Breast epithelium (tissue), 4 donors: ENCODE measurements at regions not wholly inside any gene's neighbourhood (a gene's known extent, or its start where the extent isn't known, plus 50 kb on each side); places are given as distances from the start of the nearest gene placed in this dataset.

Experiments used
- DNase-seq, 2 donors: peaks; one replicate each; pipeline ENCODE4 v3.0.0-alpha.2; 2019; ENCODE audit warnings: low spot score in 2 of 2
- H3K27ac ChIP-seq, 2 donors: fragments of 200-600 bp; sonication (generic) in 1 of 2; one replicate each; pipeline ENCODE4 v1.5.1; 2016 to 2019; ENCODE audit warnings: mild to moderate bottlenecking in 1 of 2
- H3K27me3 ChIP-seq, 2 donors: fragments of 200-600 bp; sonication (generic) in 1 of 2; one replicate each; pipeline versions ENCODE4 v1.5.1 to v1.6.0; 2017 to 2019; ENCODE audit warnings: control low read depth in 1 of 2, mild to moderate bottlenecking in 1 of 2
- H3K36me3 ChIP-seq: fragments of 200-600 bp; one replicate; pipeline ENCODE4 v1.5.1; 2019
- H3K4me1 ChIP-seq, 2 donors: fragments of 200-600 bp; sonication (generic); one replicate each; pipeline ENCODE4 v1.5.1; 2016 to 2019; ENCODE audit warnings: control low read depth in 1 of 2
- H3K4me3 ChIP-seq, 3 donors: fragments of 200-600 bp; sonication (generic); 1 replicate in 2 of 3; 2 replicates in 1 of 3; pipeline ENCODE4 v1.5.1; 2016 to 2019; ENCODE audit warnings: mild to moderate bottlenecking in 3 of 3, moderate library complexity in 2 of 3
- H3K9me3 ChIP-seq, 2 donors: fragments of 200-600 bp; sonication (generic) in 1 of 2; one replicate each; pipeline ENCODE4 v1.5.1; 2016 to 2019; ENCODE audit warnings: control low read depth in 1 of 2
- POLR2A ChIP-seq: fragments of 450-650 bp; IDR thresholded peaks from one replicate; pipeline ENCODE4 v1.6.1; 2016; ENCODE audit warnings: antibody characterized with exemption, mild to moderate bottlenecking, moderate library complexity
- POLR2AphosphoS5 ChIP-seq, 3 donors: sonication (generic); formaldehyde crosslinking; IDR thresholded peaks; one replicate each; pipeline ENCODE4 v1.6.1; 2017; ENCODE audit warnings: antibody characterized with exemption in 3 of 3
- intact Hi-C: fragments of 100-400 bp; cut with DNase I; formaldehyde crosslinking; loops from one replicate; pipeline ENCODE4 v1.15.1; 2023; ENCODE audit warnings: low total_unique reads
- TF ChIP-seq, protein P1 (sequence below), 3 donors: fragments of 450-650 bp; IDR thresholded peaks; one replicate each; pipeline ENCODE4 v1.5.1; 2016 to 2017; ENCODE audit warnings: antibody characterized with exemption in 3 of 3, mild to moderate bottlenecking in 3 of 3, moderate library complexity in 3 of 3

DNA sequence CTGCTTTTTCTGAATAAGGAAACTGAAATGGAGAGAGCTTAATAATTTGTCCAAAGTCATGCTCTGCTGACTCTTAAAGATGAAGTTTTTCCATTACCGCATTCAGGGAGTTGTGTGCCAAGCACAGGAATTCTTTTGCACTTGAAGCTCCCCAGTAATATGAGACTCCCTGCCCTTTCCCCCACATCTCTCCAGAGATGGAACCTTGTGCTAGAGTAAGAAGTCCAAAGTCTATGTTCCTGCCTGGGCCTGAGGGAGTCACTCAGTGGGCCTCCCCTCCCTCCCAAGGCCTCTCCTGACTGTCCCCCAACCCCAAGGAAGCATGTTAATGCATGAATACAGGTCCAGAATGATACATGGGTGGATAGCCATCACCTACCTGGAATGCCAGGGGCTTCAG, 173.3 kb upstream of the SEMA6A start:
- Histone ChIP-seq H3K36me3 (no peaks in the 10 kb centered on the region), H3K27ac (no peak overlapping the region), H3K4me1 (no peaks in the 10 kb centered on the region), H3K9me3 (no peaks in the 10 kb centered on the region), H3K27me3 (no peaks in the 10 kb centered on the region), H3K4me3 (no peak overlapping the region)
- intact Hi-C loops: no loop called here
- no peak for TF ChIP-seq POLR2AphosphoS5 (IDR thresholded peaks at IDR 0.05)
- TF ChIP-seq POLR2A: no peak
- TF ChIP-seq, protein P1, sequence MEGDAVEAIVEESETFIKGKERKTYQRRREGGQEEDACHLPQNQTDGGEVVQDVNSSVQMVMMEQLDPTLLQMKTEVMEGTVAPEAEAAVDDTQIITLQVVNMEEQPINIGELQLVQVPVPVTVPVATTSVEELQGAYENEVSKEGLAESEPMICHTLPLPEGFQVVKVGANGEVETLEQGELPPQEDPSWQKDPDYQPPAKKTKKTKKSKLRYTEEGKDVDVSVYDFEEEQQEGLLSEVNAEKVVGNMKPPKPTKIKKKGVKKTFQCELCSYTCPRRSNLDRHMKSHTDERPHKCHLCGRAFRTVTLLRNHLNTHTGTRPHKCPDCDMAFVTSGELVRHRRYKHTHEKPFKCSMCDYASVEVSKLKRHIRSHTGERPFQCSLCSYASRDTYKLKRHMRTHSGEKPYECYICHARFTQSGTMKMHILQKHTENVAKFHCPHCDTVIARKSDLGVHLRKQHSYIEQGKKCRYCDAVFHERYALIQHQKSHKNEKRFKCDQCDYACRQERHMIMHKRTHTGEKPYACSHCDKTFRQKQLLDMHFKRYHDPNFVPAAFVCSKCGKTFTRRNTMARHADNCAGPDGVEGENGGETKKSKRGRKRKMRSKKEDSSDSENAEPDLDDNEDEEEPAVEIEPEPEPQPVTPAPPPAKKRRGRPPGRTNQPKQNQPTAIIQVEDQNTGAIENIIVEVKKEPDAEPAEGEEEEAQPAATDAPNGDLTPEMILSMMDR (IDR thresholded peaks at IDR 0.05): no peak
- no peak for DNase-seq

DNA sequence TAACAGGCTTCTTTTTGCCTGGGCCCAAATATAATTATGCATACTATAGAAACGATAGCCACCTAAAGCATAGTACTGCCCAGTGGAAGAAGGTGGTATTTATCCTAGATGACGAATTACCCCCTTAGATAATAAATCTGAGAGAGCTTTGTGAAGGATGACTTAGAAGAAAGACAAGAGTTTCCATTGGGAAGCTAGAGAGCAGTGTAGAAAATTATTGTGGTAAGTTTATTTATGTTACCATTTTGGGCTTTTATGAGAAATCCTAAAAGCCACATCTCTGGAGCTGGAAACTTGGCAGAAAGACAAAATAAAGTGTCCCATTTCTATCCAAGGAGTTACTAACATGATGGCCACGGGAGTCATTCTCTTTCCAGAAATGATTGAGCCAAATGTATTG, 172.0 kb upstream of the SEMA6A start:
- intact Hi-C loops: no loop called here
- no peaks in the 10 kb centered on the region for H3K4me1 ChIP-seq
- no peak for DNase-seq
- no peak overlapping the region for H3K4me3 ChIP-seq
- no peaks in the 10 kb centered on the region for H3K36me3 ChIP-seq
- TF ChIP-seq POLR2A (no peak), POLR2AphosphoS5 (IDR thresholded peaks at IDR 0.05) (no peak)
- TF ChIP-seq, protein P1 (IDR thresholded peaks at IDR 0.05): no peak
- H3K9me3 ChIP-seq: no peaks in the 10 kb centered on the region
- no peak overlapping the region for H3K27ac ChIP-seq
- no peaks in the 10 kb centered on the region for H3K27me3 ChIP-seq

DNA sequence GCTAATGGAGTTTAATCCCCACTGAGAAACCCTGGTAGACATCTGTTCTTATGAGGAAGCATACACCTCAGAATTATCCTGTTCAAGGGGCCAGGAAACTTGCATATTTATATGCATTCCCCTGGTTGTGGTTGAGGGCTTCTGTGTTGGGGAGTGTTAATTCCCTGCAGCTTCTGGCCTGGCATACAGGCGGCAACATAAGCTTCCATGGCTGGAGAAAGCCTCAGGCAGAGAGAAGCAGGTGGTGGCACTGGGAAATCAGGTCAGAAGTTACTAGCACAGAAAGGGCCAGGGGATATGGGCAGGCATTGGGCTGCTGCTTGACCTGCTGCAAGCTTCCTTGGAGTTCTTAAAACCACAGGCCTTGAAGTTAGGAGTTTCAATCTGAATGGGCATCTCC, 166.1 kb upstream of the SEMA6A start:
- Histone ChIP-seq H3K27ac (no peak overlapping the region), H3K36me3 (no peaks in the 10 kb centered on the region), H3K4me1 (peaks cover 0 to 6% of the 10 kb centered on the region in 2 donors), H3K27me3 (no peaks in the 10 kb centered on the region), H3K4me3 (no peak overlapping the region), H3K9me3 (no peaks in the 10 kb centered on the region)
- TF ChIP-seq, protein P1 (IDR thresholded peaks at IDR 0.05): no peak
- TF ChIP-seq POLR2AphosphoS5 (IDR thresholded peaks at IDR 0.05): no peak
- no peak for TF ChIP-seq POLR2A
- DNase-seq: no peak
- intact Hi-C loops: no loop called here

GRCh38 chr5:116739571-116739970, 164.9 kb upstream of the SEMA6A start:
- H3K27ac ChIP-seq: peak overlapping the region in 1 of 2 donors; percentile 61
- peak overlapping the region in 2 of 3 donors; percentile 9 to 49 for H3K4me3 ChIP-seq
- TF ChIP-seq POLR2AphosphoS5 (IDR thresholded peaks at IDR 0.05): no peak
- TF ChIP-seq, protein P1 (IDR thresholded peaks at IDR 0.05): no peak
- no peak for TF ChIP-seq POLR2A
- H3K9me3 ChIP-seq: no peaks in the 10 kb centered on the region
- H3K27me3 ChIP-seq: no peaks in the 10 kb centered on the region
- no peak for DNase-seq
- no peaks in the 10 kb centered on the region for H3K36me3 ChIP-seq
- peaks cover 0 to 6% of the 10 kb centered on the region in 2 donors for H3K4me1 ChIP-seq
- intact Hi-C loops: no loop called here

DNA sequence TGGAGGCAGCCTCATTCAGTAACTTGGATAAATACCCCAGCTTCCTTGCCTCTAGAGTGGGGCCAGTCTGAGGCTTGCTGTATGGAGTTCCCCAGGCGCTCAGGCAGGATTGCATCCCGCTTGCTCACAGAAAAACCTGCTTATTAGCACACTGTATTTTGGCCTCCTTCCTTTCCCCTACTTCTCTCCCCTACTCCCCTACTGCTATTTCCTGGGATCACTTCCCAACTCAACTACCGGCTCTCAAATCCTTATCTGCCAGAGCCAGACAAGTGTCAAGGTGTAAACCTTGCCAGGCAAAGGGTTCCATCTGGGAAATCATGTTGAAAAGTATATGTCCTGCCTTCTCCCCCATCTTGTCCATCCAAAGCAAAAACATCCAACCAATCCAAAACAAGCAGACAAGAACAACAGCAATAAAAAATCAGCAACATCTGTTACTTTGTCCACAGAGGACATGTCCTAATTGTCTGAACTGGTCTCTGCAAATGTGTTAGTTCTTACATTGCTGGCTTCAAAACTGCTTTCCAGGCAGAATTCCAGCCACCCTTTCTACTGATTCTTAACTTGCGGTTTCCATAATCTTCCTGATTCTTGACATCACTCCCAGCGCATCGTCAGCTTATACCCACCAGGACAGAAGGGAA, 164.1 kb upstream of the SEMA6A start:
- no peak for TF ChIP-seq POLR2AphosphoS5 (IDR thresholded peaks at IDR 0.05)
- TF ChIP-seq POLR2A: no peak
- TF ChIP-seq, protein P1 (IDR thresholded peaks at IDR 0.05): no peak
- H3K4me3 ChIP-seq: peak overlapping the region in 2 of 3 donors; percentile 9 to 49
- intact Hi-C loops: no loop called here
- no peak for DNase-seq
- H3K9me3 ChIP-seq: no peaks in the 10 kb centered on the region
- H3K36me3 ChIP-seq: no peaks in the 10 kb centered on the region
- H3K27me3 ChIP-seq: no peaks in the 10 kb centered on the region
- peaks cover 0 to 6% of the 10 kb centered on the region in 2 donors for H3K4me1 ChIP-seq
- peak overlapping the region in 1 of 2 donors; percentile 75 for H3K27ac ChIP-seq
